MG63 (cell line): ENCODE measurements at regions not wholly inside any gene's neighbourhood (a gene's known extent, or its start where the extent isn't known, plus 50 kb on each side); places are given as distances from the start of the nearest gene placed in this dataset.

ENCODE experiments used
- DNase-seq: peaks from one replicate; pipeline ENCODE4 v3.0.0-alpha.2; 2020
- H3K27me3 ChIP-seq: fragments of 250-450 bp; sonication (Bioruptor Pico); 2 replicates; pipeline ENCODE4 v1.5.1; 2020; ENCODE audit warnings: mild to moderate bottlenecking, moderate library complexity
- H3K36me3 ChIP-seq: fragments of 250-450 bp; sonication (Bioruptor Pico); 2 replicates; pipeline ENCODE4 v1.5.1; 2020; ENCODE audit warnings: mild to moderate bottlenecking, moderate library complexity
- H3K4me3 ChIP-seq: fragments of 250-450 bp; sonication (Bioruptor Pico); 2 replicates; pipeline ENCODE4 v1.5.1; 2020; ENCODE audit warnings: mild to moderate bottlenecking, moderate library complexity
- H3K9me3 ChIP-seq: fragments of 250-450 bp; sonication (Bioruptor Pico); 2 replicates; pipeline ENCODE4 v1.5.1; 2020; ENCODE audit warnings: mild to moderate bottlenecking, moderate library complexity

DNA sequence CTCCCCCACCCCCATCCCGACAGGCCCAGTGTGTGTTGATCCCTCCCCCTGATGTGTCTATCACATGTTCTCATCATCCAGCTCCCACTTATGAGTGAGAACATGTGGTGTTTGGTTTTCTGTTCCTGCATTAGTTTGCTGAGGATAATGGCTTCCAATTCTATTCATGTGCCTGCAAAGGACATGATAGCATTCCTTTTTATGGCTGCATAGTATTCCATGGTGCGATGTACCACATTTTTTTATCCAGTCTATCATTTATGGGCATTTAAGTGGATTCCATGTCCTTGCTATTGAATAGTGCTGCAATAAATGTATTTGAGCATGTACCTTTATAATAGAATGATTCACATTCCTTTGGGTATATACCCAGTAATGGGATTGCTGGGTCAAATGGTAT lies 66.6 kb upstream of the NXT1 start:
- H3K9me3 ChIP-seq = no peaks in the 10 kb centered on the region
- no peaks in the 10 kb centered on the region for H3K27me3 ChIP-seq
- DNase-seq = no peak
- H3K36me3 ChIP-seq = no peaks in the 10 kb centered on the region
- no peak overlapping the region for H3K4me3 ChIP-seq

- DNase-seq = no peak
Observed at GRCh38 chr20:23283096-23283850, 67.3 kb upstream of the NXT1 start.

DNA sequence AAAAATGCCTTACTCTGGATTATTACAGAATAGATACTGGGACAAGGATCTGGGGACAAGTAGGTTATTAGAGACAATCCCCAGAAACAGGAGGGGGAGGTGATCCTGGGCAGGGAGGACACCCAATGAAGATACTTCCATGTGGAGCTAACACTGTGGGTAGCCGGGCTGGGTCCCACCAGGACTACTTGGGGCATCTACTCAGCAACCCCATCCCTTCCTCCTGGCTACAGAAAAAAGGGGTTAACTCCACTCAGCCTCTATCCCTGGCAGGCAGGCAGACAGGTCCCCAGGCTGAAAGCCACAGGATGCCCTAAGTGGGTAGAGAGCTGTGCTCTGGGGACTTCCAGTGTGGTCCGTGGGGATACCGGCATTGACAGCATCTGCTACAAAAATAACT lies 68.0 kb upstream of the NXT1 start:
- Histone ChIP-seq H3K4me3 (no peak overlapping the region), H3K27me3 (no peaks in the 10 kb centered on the region), H3K36me3 (no peaks in the 10 kb centered on the region), H3K9me3 (no peaks in the 10 kb centered on the region)
- no peak for DNase-seq

More at GRCh38 chr20:23283096-23283850, 67.3 kb upstream of the NXT1 start:
- H3K4me3 ChIP-seq = no peak overlapping the region
- H3K27me3 ChIP-seq = no peaks in the 10 kb centered on the region
- H3K36me3 ChIP-seq = no peaks in the 10 kb centered on the region
- H3K9me3 ChIP-seq = no peaks in the 10 kb centered on the region

- H3K4me3 ChIP-seq = no peak overlapping the region
- H3K9me3 ChIP-seq = no peaks in the 10 kb centered on the region
- no peak for DNase-seq
- H3K27me3 ChIP-seq = no peaks in the 10 kb centered on the region
- H3K36me3 ChIP-seq = no peaks in the 10 kb centered on the region
Observed at GRCh38 chr20:23282111-23282510, 68.5 kb upstream of the NXT1 start.

DNA sequence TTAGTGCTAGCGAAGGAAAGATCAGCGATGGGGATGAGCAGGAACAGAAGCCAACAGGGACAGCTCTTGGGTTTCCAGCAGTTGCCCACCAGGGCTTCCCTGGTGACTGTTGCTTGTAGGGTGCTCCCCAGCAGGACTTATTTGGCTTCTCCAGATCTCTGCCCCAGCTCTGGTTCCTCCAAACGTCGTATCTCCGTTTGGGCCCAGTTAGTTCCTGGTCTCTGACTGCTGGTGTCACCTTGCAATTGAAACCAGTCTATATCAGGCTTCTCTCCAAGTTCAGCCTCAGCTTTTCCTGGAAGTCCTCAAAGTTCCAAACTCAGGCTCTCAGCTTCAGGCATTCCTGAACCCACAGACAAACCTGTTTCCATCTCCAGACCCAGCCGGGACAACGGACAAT lies 70.8 kb upstream of the NXT1 start:
- no peak for DNase-seq
- Histone ChIP-seq H3K36me3 (no peaks in the 10 kb centered on the region), H3K27me3 (no peaks in the 10 kb centered on the region), H3K4me3 (no peak overlapping the region), H3K9me3 (no peaks in the 10 kb centered on the region)

- Histone ChIP-seq H3K27me3 (no peaks in the 10 kb centered on the region), H3K9me3 (no peaks in the 10 kb centered on the region), H3K4me3 (no peak overlapping the region), H3K36me3 (no peaks in the 10 kb centered on the region)
- no peak for DNase-seq
Observed at GRCh38 chr20:23278172-23278571, 72.4 kb upstream of the NXT1 start.

DNA sequence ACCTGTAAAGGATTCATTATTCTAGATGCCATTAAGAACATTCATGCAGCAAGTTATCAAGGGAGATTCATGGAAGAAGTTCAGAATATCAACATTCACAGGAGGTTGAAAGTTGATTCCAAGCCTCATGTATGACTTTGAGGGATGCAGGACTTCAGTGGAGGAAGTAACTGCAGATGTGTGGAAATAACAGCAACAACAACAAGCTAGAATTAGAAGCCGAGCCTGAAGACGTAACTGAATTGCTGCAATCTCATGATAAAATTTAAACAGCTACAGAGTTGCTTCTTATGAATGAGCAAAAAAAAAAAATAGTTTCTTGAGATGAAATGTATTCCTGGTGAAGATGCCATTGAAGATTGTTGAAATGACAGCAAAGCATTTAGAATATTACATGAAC lies 73.3 kb upstream of the NXT1 start:
- no peak for DNase-seq
- Histone ChIP-seq H3K36me3 (no peaks in the 10 kb centered on the region), H3K9me3 (no peaks in the 10 kb centered on the region), H3K27me3 (no peaks in the 10 kb centered on the region), H3K4me3 (no peak overlapping the region)

DNA sequence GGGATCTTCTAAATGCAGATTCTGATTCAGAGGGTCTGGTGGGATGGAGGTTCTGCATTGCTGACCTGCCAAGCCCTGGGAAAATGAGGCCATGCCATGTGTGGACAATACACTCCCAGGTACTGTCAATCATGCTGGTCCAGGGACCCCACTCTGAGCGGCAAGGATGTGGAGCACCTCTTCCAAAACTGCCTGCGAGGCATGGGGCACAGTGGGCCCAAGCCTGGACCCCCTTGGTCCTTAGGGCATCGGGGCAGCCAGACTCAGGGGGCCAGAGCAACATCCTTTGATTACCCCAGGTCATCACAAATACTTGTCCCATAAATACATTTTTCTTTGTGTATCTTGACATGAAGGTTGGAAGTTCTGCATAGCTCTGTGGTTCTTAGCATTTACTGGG lies 76.8 kb upstream of the NXT1 start:
- no peaks in the 10 kb centered on the region for H3K27me3 ChIP-seq
- no peak overlapping the region for H3K4me3 ChIP-seq
- DNase-seq = no peak
- no peaks in the 10 kb centered on the region for H3K36me3 ChIP-seq
- H3K9me3 ChIP-seq = no peaks in the 10 kb centered on the region

GRCh38 chr20:23272176-23273029 lies 78.2 kb upstream of the NXT1 start:
- Histone ChIP-seq H3K9me3 (no peaks in the 10 kb centered on the region), H3K4me3 (no peak overlapping the region), H3K27me3 (no peaks in the 10 kb centered on the region), H3K36me3 (no peaks in the 10 kb centered on the region)
- no peak for DNase-seq

- H3K9me3 ChIP-seq = no peaks in the 10 kb centered on the region
- H3K4me3 ChIP-seq = no peak overlapping the region
- no peak for DNase-seq
Observed at GRCh38 chr20:23270382-23270911, 80.1 kb upstream of the NXT1 start.

DNA sequence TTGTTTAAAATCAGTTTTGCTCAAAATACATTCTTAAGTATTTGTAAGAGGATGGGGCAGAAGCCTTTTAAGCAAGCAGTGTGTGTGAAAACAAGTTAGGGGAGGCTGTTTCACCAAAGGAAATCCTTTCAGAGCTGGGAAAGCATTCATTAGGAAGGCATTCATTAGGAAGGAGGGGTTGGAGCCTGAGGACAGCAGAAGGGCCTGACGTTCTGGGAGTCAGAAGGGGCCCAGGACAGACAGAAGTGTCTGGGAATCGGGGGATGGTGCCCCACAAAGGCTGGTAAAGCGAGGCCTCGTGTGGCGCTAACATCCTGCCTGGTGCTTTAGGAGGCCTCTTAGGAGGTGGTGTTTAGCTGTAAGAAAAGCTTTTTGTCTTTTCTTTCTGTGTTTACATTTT lies 80.6 kb upstream of the NXT1 start:
- H3K9me3 ChIP-seq = no peaks in the 10 kb centered on the region
- H3K4me3 ChIP-seq = no peak overlapping the region
- H3K27me3 ChIP-seq = no peaks in the 10 kb centered on the region
- no peaks in the 10 kb centered on the region for H3K36me3 ChIP-seq
- DNase-seq = no peak

More at GRCh38 chr20:23270382-23270911, 80.1 kb upstream of the NXT1 start:
- Histone ChIP-seq H3K36me3 (no peaks in the 10 kb centered on the region), H3K27me3 (no peaks in the 10 kb centered on the region)

DNA sequence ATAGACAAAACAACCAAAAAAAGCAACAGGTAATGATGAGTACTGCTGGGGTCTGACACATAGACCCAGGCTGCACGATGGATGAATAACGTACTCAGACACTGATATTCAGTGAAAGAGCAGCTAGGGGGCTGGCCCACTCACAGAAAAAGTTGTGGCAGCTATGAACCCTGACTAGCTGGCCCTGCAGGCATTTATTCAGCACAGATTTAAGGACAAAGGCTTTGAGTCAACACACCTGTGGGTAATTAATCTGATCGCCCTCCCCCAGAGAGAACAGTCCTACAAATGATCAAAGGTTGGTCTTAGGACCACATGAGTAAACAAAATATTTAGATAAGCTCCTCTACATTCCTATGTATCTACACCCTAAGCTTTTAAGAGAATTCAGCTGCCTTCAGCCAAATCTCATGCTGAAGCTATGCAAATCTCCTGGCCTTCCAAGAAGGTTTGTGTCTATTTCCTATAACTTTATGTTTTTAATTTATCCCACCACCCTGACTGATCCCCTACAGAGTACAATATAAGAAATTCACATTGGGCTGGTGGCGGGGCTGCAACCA lies 81.7 kb upstream of the NXT1 start:
- Histone ChIP-seq H3K27me3 (no peaks in the 10 kb centered on the region), H3K36me3 (no peaks in the 10 kb centered on the region), H3K9me3 (no peaks in the 10 kb centered on the region), H3K4me3 (no peak overlapping the region)
- no peak for DNase-seq

- H3K4me3 ChIP-seq = no peak overlapping the region
- H3K36me3 ChIP-seq = no peaks in the 10 kb centered on the region
- no peak for DNase-seq
- H3K9me3 ChIP-seq = no peaks in the 10 kb centered on the region
- no peaks in the 10 kb centered on the region for H3K27me3 ChIP-seq
Observed at GRCh38 chr20:23267909-23268308, 82.7 kb upstream of the NXT1 start.

DNA sequence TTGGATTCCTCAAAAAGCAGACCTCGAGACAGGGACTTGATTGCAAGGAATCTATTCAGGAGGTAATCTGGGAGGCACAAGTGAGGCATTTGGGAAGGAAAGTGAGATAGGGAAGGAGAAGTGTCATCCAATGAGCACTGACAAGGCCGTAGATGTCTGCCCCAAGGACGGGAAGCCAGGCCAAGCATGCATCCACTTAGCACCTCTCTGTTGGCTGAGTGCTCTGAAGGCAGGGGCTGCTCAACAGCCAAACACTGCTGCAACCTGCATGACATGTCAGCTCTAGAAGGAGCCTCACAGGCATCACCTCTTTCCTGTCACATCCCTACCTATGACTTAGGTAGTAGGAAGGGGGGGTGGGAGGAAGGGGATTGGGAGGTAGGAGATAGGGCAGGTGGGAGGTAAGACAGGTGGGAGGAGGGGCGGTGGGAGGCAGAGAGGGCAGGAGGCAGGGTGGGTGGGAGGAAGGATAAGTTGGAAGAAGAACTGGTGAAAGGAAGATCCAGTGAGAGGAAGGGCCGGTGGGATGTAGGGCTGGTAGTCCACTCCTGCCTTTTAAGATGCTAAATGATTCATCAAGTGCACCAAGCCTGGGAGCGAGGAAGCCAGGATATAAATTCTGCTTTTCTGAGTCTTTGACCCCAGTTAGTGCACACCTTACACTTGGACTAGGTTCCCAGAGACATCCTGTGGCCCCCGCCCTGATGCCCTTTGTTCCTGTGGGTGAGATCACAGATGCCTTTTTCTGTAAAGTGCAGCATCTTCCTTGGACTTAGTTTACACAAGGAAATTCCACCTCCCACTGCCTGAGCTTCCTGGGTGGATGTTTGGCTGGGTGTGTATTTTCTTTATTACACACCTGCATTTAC lies 83.8 kb upstream of the NXT1 start:
- no peaks in the 10 kb centered on the region for H3K36me3 ChIP-seq
- H3K27me3 ChIP-seq = no peaks in the 10 kb centered on the region
- no peaks in the 10 kb centered on the region for H3K9me3 ChIP-seq
- H3K4me3 ChIP-seq = no peak overlapping the region
- no peak for DNase-seq

DNA sequence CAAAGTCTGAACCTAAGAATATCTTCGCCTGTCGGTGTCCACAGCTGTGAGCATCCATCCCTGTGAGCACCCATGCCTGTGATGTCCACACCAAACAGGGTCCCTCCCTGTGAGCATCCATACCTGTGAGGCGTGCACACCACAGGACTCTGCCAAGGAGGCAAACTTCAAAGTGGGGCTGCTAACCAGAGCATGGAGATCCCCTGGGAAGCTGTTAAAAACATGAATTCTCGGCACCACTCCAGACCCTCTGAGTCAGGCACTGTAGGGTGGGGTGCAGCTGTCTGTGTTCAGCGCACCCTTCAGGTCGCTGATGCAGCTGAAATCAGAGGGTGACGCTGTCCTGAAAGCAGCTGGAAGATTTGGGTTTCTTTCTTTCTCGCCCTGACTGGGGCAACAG lies 85.4 kb upstream of the NXT1 start:
- H3K27me3 ChIP-seq = no peaks in the 10 kb centered on the region
- DNase-seq = no peak
- no peak overlapping the region for H3K4me3 ChIP-seq
- H3K9me3 ChIP-seq = no peaks in the 10 kb centered on the region
- H3K36me3 ChIP-seq = no peaks in the 10 kb centered on the region

GRCh38 chr20:23264545-23264944 lies 86.0 kb upstream of the NXT1 start:
- H3K27me3 ChIP-seq = no peaks in the 10 kb centered on the region
- no peaks in the 10 kb centered on the region for H3K9me3 ChIP-seq
- H3K4me3 ChIP-seq = no peak overlapping the region
- no peak for DNase-seq
- no peaks in the 10 kb centered on the region for H3K36me3 ChIP-seq
